ENCODE measurements at regions not wholly inside any gene's neighbourhood (a gene's known extent, or its start where the extent isn't known, plus 50 kb on each side); places are given as distances from the start of the nearest gene placed in this dataset.
"Not testable (repeated sequence)": the region's sequence is repeated elsewhere in the genome, so short reads cannot be mapped to it uniquely, and the experiment has no call there.

GRCh38 chr2:65574993-65575392 lies 142.6 kb upstream of the SPRED2 start:
- no peaks in the 10 kb centered on the region for H3K36me3 ChIP-seq
- H3K9me3 ChIP-seq: no peaks in the 10 kb centered on the region
- H3K4me3 ChIP-seq: no peak overlapping the region
- no peaks in the 10 kb centered on the region for H3K4me1 ChIP-seq
- TF ChIP-seq CTCF (IDR thresholded peaks at IDR 0.05): no peak
- no peak for TF ChIP-seq POLR2A (IDR thresholded peaks at IDR 0.05)
- H3K27ac ChIP-seq: peak overlapping the region; percentile 0 to 43
- intact Hi-C loops (cut with DNase I; ENCODE audit: low total_unique reads): no loop called here
- DNase-seq: no peak
- H3K27me3 ChIP-seq: no peaks in the 10 kb centered on the region

- H3K27me3 ChIP-seq, H3K27ac ChIP-seq: not testable (repeated sequence)
- intact Hi-C loops (cut with DNase I; ENCODE audit: low total_unique reads): loop anchor here (5.0 kb wide), 1 partner anchor 302 kb away; no protein-coding TSS in a partner anchor
Measured at GRCh38 chr2:65568656-65569440, 136.4 kb upstream of the SPRED2 start.

GRCh38 chr2:65566617-65567016 lies 134.2 kb upstream of the SPRED2 start:
- DNase-seq: no peak
- no peak overlapping the region for H3K27ac ChIP-seq
- H3K36me3 ChIP-seq: no peaks in the 10 kb centered on the region
- H3K27me3 ChIP-seq: no peaks in the 10 kb centered on the region
- TF ChIP-seq POLR2A (IDR thresholded peaks at IDR 0.05): no peak
- no peak for TF ChIP-seq CTCF (IDR thresholded peaks at IDR 0.05)
- no peaks in the 10 kb centered on the region for H3K9me3 ChIP-seq
- intact Hi-C loops (cut with DNase I; ENCODE audit: low total_unique reads): loop anchor here (5.0 kb wide), 1 partner anchor 299 kb away; no protein-coding TSS in a partner anchor
- H3K4me1 ChIP-seq: no peaks in the 10 kb centered on the region
- no peak overlapping the region for H3K4me3 ChIP-seq

More at GRCh38 chr2:65568656-65569440, 136.4 kb upstream of the SPRED2 start:
- not testable (repeated sequence) for H3K4me3 ChIP-seq, DNase-seq, H3K4me1 ChIP-seq, H3K36me3 ChIP-seq, H3K9me3 ChIP-seq

GRCh38 chr2:65565681-65566080 lies 133.3 kb upstream of the SPRED2 start:
- TF ChIP-seq POLR2A (IDR thresholded peaks at IDR 0.05): no peak
- H3K27me3 ChIP-seq: no peaks in the 10 kb centered on the region
- H3K4me1 ChIP-seq: no peaks in the 10 kb centered on the region
- no peaks in the 10 kb centered on the region for H3K36me3 ChIP-seq
- H3K27ac ChIP-seq: no peak overlapping the region
- no peaks in the 10 kb centered on the region for H3K9me3 ChIP-seq
- no peak overlapping the region for H3K4me3 ChIP-seq
- DNase-seq: no peak
- intact Hi-C loops (cut with DNase I; ENCODE audit: low total_unique reads): loop anchor here (5.0 kb wide), 1 partner anchor 298 kb away; no protein-coding TSS in a partner anchor

- DNase-seq: no peak
- H3K9me3 ChIP-seq: no peaks in the 10 kb centered on the region
- no peaks in the 10 kb centered on the region for H3K27me3 ChIP-seq
- H3K4me3 ChIP-seq: no peak overlapping the region
- TF ChIP-seq CTCF (IDR thresholded peaks at IDR 0.05) (no peak), POLR2A (IDR thresholded peaks at IDR 0.05) (no peak)
- intact Hi-C loops (cut with DNase I; ENCODE audit: low total_unique reads): no loop called here
- no peaks in the 10 kb centered on the region for H3K4me1 ChIP-seq
- no peak overlapping the region for H3K27ac ChIP-seq
- H3K36me3 ChIP-seq: no peaks in the 10 kb centered on the region
Measured at GRCh38 chr2:65564299-65564698, 131.9 kb upstream of the SPRED2 start.

- Histone ChIP-seq H3K27me3 (no peaks in the 10 kb centered on the region), H3K9me3 (no peaks in the 10 kb centered on the region), H3K27ac (no peak overlapping the region), H3K36me3 (no peaks in the 10 kb centered on the region), H3K4me3 (no peak overlapping the region), H3K4me1 (no peaks in the 10 kb centered on the region)
- no peak for DNase-seq
- intact Hi-C loops (cut with DNase I; ENCODE audit: low total_unique reads): no loop called here
- TF ChIP-seq POLR2A (IDR thresholded peaks at IDR 0.05): no peak
- TF ChIP-seq CTCF (IDR thresholded peaks at IDR 0.05): no peak
Measured at GRCh38 chr2:65562890-65563289, 130.5 kb upstream of the SPRED2 start.
